SK-N-SH (cell line): ENCODE measurements at regions not wholly inside any gene's neighbourhood (a gene's known extent, or its start where the extent isn't known, plus 50 kb on each side); places are given as distances from the start of the nearest gene placed in this dataset.

Experiments used
- CTCF ChIA-PET: fragments of 300-600, 350-600 bp; formaldehyde crosslinking; extraction: SDS; loops from one replicate; lab custom pipeline; 2021; lab: Yijun Ruan, JAX
- POLR2A ChIA-PET: fragments of 350-600 bp; sonication (Branson Sonifier 250); formaldehyde crosslinking; extraction: SDS; loops from one replicate; lab custom pipeline; 2020; ENCODE audit warnings: antibody characterized with exemption, inconsistent platforms; lab: Yijun Ruan, JAX
- DNase-seq: peaks from one replicate; pipeline ENCODE4 v3.0.0; 2012
- H2AFZ ChIP-seq: fragments of 200-600 bp; sonication (generic); 2 replicates; pipeline ENCODE4 v1.8.1; 2016; ENCODE audit warnings: antibody characterized with exemption, mild to moderate bottlenecking, low read depth
- H3F3A ChIP-seq: fragments of 200-600 bp; sonication (generic); replicated peaks from 2 replicates; pipeline ENCODE3; 2016; ENCODE audit warnings: antibody characterized with exemption, mild to moderate bottlenecking; ENCODE audit not compliant: insufficient read depth
- H3K27ac ChIP-seq, 2 experiments: fragments of 200-500 bp in 1 of 2; fragments of 200-600 bp in 1 of 2; sonication (Bioruptor generic) in 1 of 2; sonication (generic), shearing (Covaris generic) in 1 of 2; 2 replicates each; pipeline versions ENCODE4 v1.5.1 to v1.6.1; 2014 to 2016; ENCODE audit warnings: low read depth in 2 of 2, inconsistent platforms in 1 of 2, low read length in 1 of 2, mild to moderate bottlenecking in 1 of 2, mixed read lengths in 1 of 2
- H3K27me3 ChIP-seq: fragments of 200-600 bp; sonication (generic), shearing (Covaris generic); 2 replicates; pipeline ENCODE4 v1.6.1; 2016; ENCODE audit warnings: mixed run types; ENCODE audit not compliant: insufficient read depth
- H3K36me3 ChIP-seq, 2 experiments: fragments of 200-500 bp in 1 of 2; fragments of 200-600 bp in 1 of 2; sonication (Bioruptor generic) in 1 of 2; sonication (generic) in 1 of 2; replicated peaks in 1 of 2; 2 replicates each; pipeline versions ENCODE3 to v1.5.1; 2014 to 2016; ENCODE audit warnings: low read length in 1 of 2, mild to moderate bottlenecking in 1 of 2; ENCODE audit not compliant: insufficient read depth in 2 of 2, control insufficient read depth in 1 of 2
- H3K4me1 ChIP-seq, 2 experiments: fragments of 200-500 bp in 1 of 2; fragments of 200-600 bp in 1 of 2; sonication (Bioruptor generic) in 1 of 2; sonication (generic), shearing (Covaris generic) in 1 of 2; 2 replicates each; pipeline versions ENCODE4 v1.5.1 to v1.6.1; 2014 to 2016; ENCODE audit warnings: low read depth in 1 of 2, low read length in 1 of 2, mixed run types in 1 of 2; ENCODE audit not compliant: insufficient read depth in 2 of 2, control insufficient read depth in 1 of 2
- H3K4me2 ChIP-seq: fragments of 200-600 bp; sonication (generic), shearing (Covaris generic); 2 replicates; pipeline ENCODE4 v1.6.1; 2017; ENCODE audit warnings: mixed run types
- H3K4me3 ChIP-seq, 2 experiments: fragments of 200-500 bp in 1 of 2; fragments of 200-600 bp in 1 of 2; sonication (Bioruptor generic) in 1 of 2; sonication (generic), shearing (Covaris generic) in 1 of 2; 2 replicates each; pipeline versions ENCODE4 v1.5.1 to v1.8.1; 2014 to 2016; ENCODE audit warnings: low read depth in 2 of 2, inconsistent platforms in 1 of 2, low read length in 1 of 2, mild to moderate bottlenecking in 1 of 2, mixed read lengths in 1 of 2, moderate library complexity in 1 of 2
- H3K79me2 ChIP-seq: fragments of 200-600 bp; sonication (generic); 2 replicates; pipeline ENCODE4 v1.8.1; 2017; ENCODE audit warnings: mild to moderate bottlenecking; ENCODE audit not compliant: insufficient read depth
- H3K9ac ChIP-seq: fragments of 200-600 bp; sonication (generic); 2 replicates; pipeline ENCODE4 v1.6.1; 2017; ENCODE audit warnings: mixed run types
- H3K9me2 ChIP-seq: fragments of 200-600 bp; sonication (generic); 2 replicates; pipeline ENCODE4 v1.6.1; 2017; ENCODE audit warnings: mixed run types
- H3K9me3 ChIP-seq: fragments of 200-600 bp; sonication (generic); 2 replicates; pipeline ENCODE4 v1.6.1; 2017; ENCODE audit warnings: mixed run types, mild to moderate bottlenecking, moderate library complexity
- H4K20me1 ChIP-seq: fragments of 200-600 bp; sonication (generic); 2 replicates; pipeline ENCODE4 v1.6.1; 2017; ENCODE audit warnings: mild to moderate bottlenecking, mixed run types; ENCODE audit not compliant: insufficient read depth
- CTCF ChIP-seq: fragments of 200-600 bp; sonication (generic); IDR thresholded peaks from 2 replicates; pipeline ENCODE4 v1.6.1; 2017; ENCODE audit warnings: antibody characterized with exemption, mild to moderate bottlenecking, moderate library complexity
- ELF1 ChIP-seq: IDR thresholded peaks from 2 replicates; pipeline ENCODE4 v1.4.0; 2012
- EP300 ChIP-seq, 2 experiments: IDR thresholded peaks; 2 replicates each; pipeline versions ENCODE4 v1.4.0 to v1.6.1; 2012; ENCODE audit warnings: borderline replicate concordance in 1 of 2, low read depth in 1 of 2, low read length in 1 of 2
- FOSL2 ChIP-seq: IDR thresholded peaks from 2 replicates; pipeline ENCODE4 v1.4.0; 2012; ENCODE audit warnings: low read depth, mild to moderate bottlenecking, moderate library complexity, borderline replicate concordance
- FOXJ3 ChIP-seq: sonication (generic); formaldehyde crosslinking; IDR thresholded peaks from 2 replicates; pipeline ENCODE4 v1.5.1; 2020; ENCODE audit warnings: mild to moderate bottlenecking, missing genetic modification reagents
- GABPA ChIP-seq: IDR thresholded peaks from 2 replicates; pipeline ENCODE4 v1.4.0; 2012; ENCODE audit warnings: low read depth, mild to moderate bottlenecking
- GATA2 ChIP-seq: sonication (generic); formaldehyde crosslinking; IDR thresholded peaks from 2 replicates; pipeline ENCODE4 v1.5.0; 2020; ENCODE audit warnings: mild to moderate bottlenecking, missing genetic modification reagents
- IRF3 ChIP-seq: fragments of 150-350 bp; IDR thresholded peaks from 2 replicates; pipeline ENCODE4 v1.6.1; 2016; ENCODE audit warnings: mild to moderate bottlenecking, low read depth, low read length
- MAX ChIP-seq: IDR thresholded peaks from 2 replicates; pipeline ENCODE4 v1.4.0; 2012; ENCODE audit warnings: low read depth
- MEF2A ChIP-seq: IDR thresholded peaks from 2 replicates; pipeline ENCODE4 v1.4.0; 2012; ENCODE audit warnings: low read depth, borderline replicate concordance
- MXI1 ChIP-seq: IDR thresholded peaks from 2 replicates; pipeline ENCODE4 v1.6.1; 2012; ENCODE audit warnings: mild to moderate bottlenecking, low read depth, low read length, improper control_type of control experiment
- NFIC ChIP-seq: IDR thresholded peaks from 2 replicates; pipeline ENCODE4 v1.4.0; 2012; ENCODE audit warnings: borderline replicate concordance
- NRF1 ChIP-seq: IDR thresholded peaks from 2 replicates; pipeline ENCODE4 v1.6.1; 2012; ENCODE audit warnings: low read depth, mild to moderate bottlenecking, low read length
- RAD21 ChIP-seq: IDR thresholded peaks from 2 replicates; pipeline ENCODE4 v1.6.1; 2012; ENCODE audit warnings: mild to moderate bottlenecking, low read length
- RCOR1 ChIP-seq: fragments of 150-350 bp; IDR thresholded peaks from 2 replicates; pipeline ENCODE4 v1.6.1; 2017; ENCODE audit warnings: antibody characterized with exemption, low read length
- RFX5 ChIP-seq: IDR thresholded peaks from 2 replicates; pipeline ENCODE4 v1.6.1; 2012; ENCODE audit warnings: mild to moderate bottlenecking, improper control_type of control experiment, low read length
- RXRA ChIP-seq: IDR thresholded peaks from 2 replicates; pipeline ENCODE4 v1.4.0; 2012; ENCODE audit warnings: low read depth, mild to moderate bottlenecking, borderline replicate concordance
- SIN3A ChIP-seq: IDR thresholded peaks from 2 replicates; pipeline ENCODE4 v1.6.1; 2012; ENCODE audit warnings: low read depth, mild to moderate bottlenecking, low read length, moderate library complexity, borderline replicate concordance
- SMC3 ChIP-seq: IDR thresholded peaks from 2 replicates; pipeline ENCODE4 v1.6.1; 2012; ENCODE audit warnings: low read depth, low read length, improper control_type of control experiment
- TAF1 ChIP-seq: IDR thresholded peaks from 2 replicates; pipeline ENCODE4 v1.6.1; 2012; ENCODE audit warnings: low read depth, mild to moderate bottlenecking, low read length, moderate library complexity, borderline replicate concordance
- TCF12 ChIP-seq: IDR thresholded peaks from 2 replicates; pipeline ENCODE4 v1.4.0; 2012
- TEAD4 ChIP-seq: IDR thresholded peaks from 2 replicates; pipeline ENCODE4 v1.4.0; 2012; ENCODE audit warnings: mild to moderate bottlenecking, borderline replicate concordance; ENCODE audit not compliant: insufficient read depth
- USF2 ChIP-seq: fragments of 150-350 bp; IDR thresholded peaks from 2 replicates; pipeline ENCODE4 v1.6.1; 2017; ENCODE audit warnings: antibody characterized with exemption, low read length, low read depth, borderline replicate concordance
- WGBS: methylation state at CpG from one replicate; pipeline ENCODE4 v1.1.6; 2017; ENCODE audit warnings: low lambda C conversion rate; 5-methylcytosine and 5-hydroxymethylcytosine counted together

GRCh38 chr13:50678464-50679162 is 164.9 kb downstream of the DLEU7 start:
- TF ChIP-seq RFX5 (no peak), SMC3 (no peak), RXRA (no peak), MEF2A (no peak), SIN3A (no peak), GABPA (no peak), TAF1 (no peak), RCOR1 (no peak), GATA2 (CRISPR knock-in tag) (no peak), FOSL2 (no peak), IRF3 (no peak), TCF12 (no peak), EP300 (IDR thresholded peaks at IDR 0.05; ENCODE audit: borderline replicate concordance in 1 of 2, low read depth in 1 of 2, low read length in 1 of 2) (no peak), ELF1 (no peak), TEAD4 (no peak), NFIC (no peak), MXI1 (no peak), MAX (no peak)
- Histone ChIP-seq H3K27me3 (no peaks in the 10 kb centered on the region), H4K20me1 (no peaks in the 10 kb centered on the region), H3K9ac (no peak overlapping the region), H3K9me3 (no peaks in the 10 kb centered on the region), H3K4me2 (0 out of 2 replicates have a peak overlapping the region, but pooled peaks have one; percentile 5), H3K9me2 (no peaks in the 10 kb centered on the region), H3K4me1 (peaks cover 5 to 19% of the 10 kb centered on the region in 2 experiments), H3K4me3 (no peak overlapping the region), H2AFZ (peak overlapping the region; percentile 20; the same call in 1 of the 2 replicates), H3F3A (peaks cover 22% of the 10 kb centered on the region), H3K27ac (peak overlapping the region in 1 of 2 experiments; percentile 48; a peak in 2 of 4 replicates), H3K36me3 (no peaks in the 10 kb centered on the region), H3K79me2 (no peaks in the 10 kb centered on the region)
- ChIA-PET POLR2A (no interaction called here), CTCF (interaction anchor here (1.0 to 1.2 kb wide), 2 partner anchors 9 to 233 kb away, joined by 3 to 4 read pairs; no protein-coding TSS in a partner anchor)
- DNase-seq: no peak
- WGBS: 95% methylated on average over 6 of the region's 6 CpGs

- H3K9me3 ChIP-seq: no peaks in the 10 kb centered on the region
- H3K79me2 ChIP-seq: no peaks in the 10 kb centered on the region
- TF ChIP-seq SIN3A (no peak), TCF12 (peak; percentile 29; the same call in 1 of the 2 replicates), CTCF (no peak), MAX (no peak), GATA2 (CRISPR knock-in tag) (no peak), NRF1 (no peak), RAD21 (no peak), RXRA (0 out of 2 replicates have a peak, but pooled peaks have one; percentile 8), USF2 (no peak), FOXJ3 (CRISPR knock-in tag) (no peak)
Measured at GRCh38 chr13:50679321-50679720, 164.2 kb downstream of the DLEU7 start.

More at GRCh38 chr13:50679321-50679720, 164.2 kb downstream of the DLEU7 start:
- ChIA-PET CTCF (no interaction called here), POLR2A (no interaction called here)
- Histone ChIP-seq H3K9me2 (no peaks in the 10 kb centered on the region), H3K27ac (peak overlapping the region in 1 of 2 experiments; percentile 48; a peak in 1 of 4 replicates), H3K4me2 (no peak overlapping the region), H3F3A (peaks cover 22% of the 10 kb centered on the region), H3K9ac (no peak overlapping the region), H3K27me3 (no peaks in the 10 kb centered on the region), H3K36me3 (no peaks in the 10 kb centered on the region), H3K4me3 (no peak overlapping the region), H4K20me1 (no peaks in the 10 kb centered on the region), H3K4me1 (peaks cover 5 to 19% of the 10 kb centered on the region in 2 experiments), H2AFZ (0 out of 2 replicates have a peak overlapping the region, but pooled peaks have one; percentile 9)
- DNase-seq: no peak
